SH-SY5Y (cell line): ENCODE measurements at regions not wholly inside any gene's neighbourhood (a gene's known extent, or its start where the extent isn't known, plus 50 kb on each side); places are given as distances from the start of the nearest gene placed in this dataset.

Experiments used
- GATA2 ChIP-seq: IDR thresholded peaks from 2 replicates; pipeline ENCODE4 v1.6.1; 2011; ENCODE audit warnings: mild to moderate bottlenecking, low read depth, low read length
- GATA3 ChIP-seq: IDR thresholded peaks from 2 replicates; pipeline ENCODE4 v1.6.1; 2011; ENCODE audit warnings: low read depth, mild to moderate bottlenecking, low read length, moderate library complexity

- no peak for TF ChIP-seq GATA2
- no peak for TF ChIP-seq GATA3
Measured at GRCh38 chr2:66173645-66174044, 261.3 kb upstream of the MEIS1 start.
